Tibial nerve (tissue), 4 donors: ENCODE measurements at regions not wholly inside any gene's neighbourhood (a gene's known extent, or its start where the extent isn't known, plus 50 kb on each side); places are given as distances from the start of the nearest gene placed in this dataset.

Experiments used
- EP300 ChIP-seq, 2 donors: sonication (generic); formaldehyde crosslinking; IDR thresholded peaks; one replicate each; pipeline ENCODE4 v1.6.1; 2017; ENCODE audit warnings: antibody characterized with exemption in 2 of 2, mild to moderate bottlenecking in 1 of 2
- POLR2A ChIP-seq, 2 donors: fragments of 450-650 bp; IDR thresholded peaks; one replicate each; pipeline ENCODE4 v1.6.1; 2017; ENCODE audit warnings: antibody characterized with exemption in 2 of 2, mild to moderate bottlenecking in 2 of 2, moderate library complexity in 2 of 2
- TF ChIP-seq, protein P1 (sequence below), 5 experiments: fragments of 200-600 bp in 3 of 5; fragments of 450-650 bp in 2 of 5; sonication (generic) in 3 of 5; IDR thresholded peaks; one replicate each; pipeline ENCODE4 v1.5.1; 2016 to 2019; ENCODE audit warnings: antibody characterized with exemption in 5 of 5, mild to moderate bottlenecking in 3 of 5, moderate library complexity in 2 of 5

DNA sequence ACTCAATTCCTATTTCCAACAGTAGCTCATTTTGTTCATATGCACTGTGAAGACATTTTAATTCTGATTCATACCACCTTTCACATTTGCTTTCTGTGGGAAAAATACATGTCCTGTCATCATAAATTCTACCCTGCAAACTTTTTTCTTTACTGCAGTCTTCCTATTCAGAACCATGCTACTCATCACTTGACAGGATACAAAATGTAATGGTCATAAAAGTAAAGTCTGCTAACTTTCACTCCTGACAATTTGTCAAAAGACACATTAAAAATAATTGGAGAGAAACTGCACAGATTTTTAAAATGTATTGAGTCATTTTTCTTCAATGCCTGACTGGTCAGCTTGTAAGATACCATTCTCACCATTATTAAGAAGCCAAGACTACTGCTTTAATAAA, 1817.1 kb downstream of the BRINP3 start:
- TF ChIP-seq, protein P1, sequence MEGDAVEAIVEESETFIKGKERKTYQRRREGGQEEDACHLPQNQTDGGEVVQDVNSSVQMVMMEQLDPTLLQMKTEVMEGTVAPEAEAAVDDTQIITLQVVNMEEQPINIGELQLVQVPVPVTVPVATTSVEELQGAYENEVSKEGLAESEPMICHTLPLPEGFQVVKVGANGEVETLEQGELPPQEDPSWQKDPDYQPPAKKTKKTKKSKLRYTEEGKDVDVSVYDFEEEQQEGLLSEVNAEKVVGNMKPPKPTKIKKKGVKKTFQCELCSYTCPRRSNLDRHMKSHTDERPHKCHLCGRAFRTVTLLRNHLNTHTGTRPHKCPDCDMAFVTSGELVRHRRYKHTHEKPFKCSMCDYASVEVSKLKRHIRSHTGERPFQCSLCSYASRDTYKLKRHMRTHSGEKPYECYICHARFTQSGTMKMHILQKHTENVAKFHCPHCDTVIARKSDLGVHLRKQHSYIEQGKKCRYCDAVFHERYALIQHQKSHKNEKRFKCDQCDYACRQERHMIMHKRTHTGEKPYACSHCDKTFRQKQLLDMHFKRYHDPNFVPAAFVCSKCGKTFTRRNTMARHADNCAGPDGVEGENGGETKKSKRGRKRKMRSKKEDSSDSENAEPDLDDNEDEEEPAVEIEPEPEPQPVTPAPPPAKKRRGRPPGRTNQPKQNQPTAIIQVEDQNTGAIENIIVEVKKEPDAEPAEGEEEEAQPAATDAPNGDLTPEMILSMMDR (IDR thresholded peaks at IDR 0.05) = no peak
- no peak for TF ChIP-seq POLR2A (IDR thresholded peaks at IDR 0.05)
- no peak for TF ChIP-seq EP300 (IDR thresholded peaks at IDR 0.05)
